ENCODE measurements at regions not wholly inside any gene's neighbourhood (a gene's known extent, or its start where the extent isn't known, plus 50 kb on each side); places are given as distances from the start of the nearest gene placed in this dataset.

DNA sequence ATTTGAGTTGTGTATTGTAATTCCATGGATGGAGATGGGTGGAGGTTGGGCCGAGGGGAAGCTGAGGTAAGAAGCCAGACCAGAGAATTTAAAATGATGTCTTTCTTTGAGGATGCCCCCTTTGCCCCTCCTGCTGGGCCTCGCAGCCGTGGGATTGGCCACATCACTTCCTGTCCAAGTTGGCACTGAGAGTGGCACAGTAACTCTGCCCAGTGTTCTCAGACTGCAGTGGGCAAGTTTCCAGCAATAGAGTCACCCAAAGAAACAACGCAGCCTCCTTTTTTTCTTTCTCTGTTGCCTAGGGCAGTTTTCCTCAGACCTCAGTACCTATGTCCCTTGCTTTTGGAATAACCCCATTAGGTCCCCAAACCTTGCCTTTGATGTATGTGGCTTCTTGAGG lies 306.6 kb upstream of the DMRT1 start:
- TF ChIP-seq, protein P1, sequence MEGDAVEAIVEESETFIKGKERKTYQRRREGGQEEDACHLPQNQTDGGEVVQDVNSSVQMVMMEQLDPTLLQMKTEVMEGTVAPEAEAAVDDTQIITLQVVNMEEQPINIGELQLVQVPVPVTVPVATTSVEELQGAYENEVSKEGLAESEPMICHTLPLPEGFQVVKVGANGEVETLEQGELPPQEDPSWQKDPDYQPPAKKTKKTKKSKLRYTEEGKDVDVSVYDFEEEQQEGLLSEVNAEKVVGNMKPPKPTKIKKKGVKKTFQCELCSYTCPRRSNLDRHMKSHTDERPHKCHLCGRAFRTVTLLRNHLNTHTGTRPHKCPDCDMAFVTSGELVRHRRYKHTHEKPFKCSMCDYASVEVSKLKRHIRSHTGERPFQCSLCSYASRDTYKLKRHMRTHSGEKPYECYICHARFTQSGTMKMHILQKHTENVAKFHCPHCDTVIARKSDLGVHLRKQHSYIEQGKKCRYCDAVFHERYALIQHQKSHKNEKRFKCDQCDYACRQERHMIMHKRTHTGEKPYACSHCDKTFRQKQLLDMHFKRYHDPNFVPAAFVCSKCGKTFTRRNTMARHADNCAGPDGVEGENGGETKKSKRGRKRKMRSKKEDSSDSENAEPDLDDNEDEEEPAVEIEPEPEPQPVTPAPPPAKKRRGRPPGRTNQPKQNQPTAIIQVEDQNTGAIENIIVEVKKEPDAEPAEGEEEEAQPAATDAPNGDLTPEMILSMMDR (IDR thresholded peaks at IDR 0.05; ENCODE audit: extremely low read depth in 1 of 2, insufficient read depth in 1 of 2, low read depth in 1 of 2, low read length in 2 of 2): no peak
- no peak for TF ChIP-seq EZH2 (IDR thresholded peaks at IDR 0.05; ENCODE audit: borderline replicate concordance, low read depth, low read length, severe bottlenecking)
- no peak for TF ChIP-seq POLR2AphosphoS5 (IDR thresholded peaks at IDR 0.05; ENCODE audit: insufficient read depth, low read depth, low read length)

Data from endothelial cell of umbilical vein (primary cell).